COLO668 (cell line): ENCODE measurements at regions not wholly inside any gene's neighbourhood (a gene's known extent, or its start where the extent isn't known, plus 50 kb on each side); places are given as distances from the start of the nearest gene placed in this dataset.

Source experiments
- DNase-seq: peaks from one replicate; lab custom pipeline; 2025; ENCODE audit not compliant: unreplicated experiment; lab: John Stamatoyannopoulos, UW

DNA sequence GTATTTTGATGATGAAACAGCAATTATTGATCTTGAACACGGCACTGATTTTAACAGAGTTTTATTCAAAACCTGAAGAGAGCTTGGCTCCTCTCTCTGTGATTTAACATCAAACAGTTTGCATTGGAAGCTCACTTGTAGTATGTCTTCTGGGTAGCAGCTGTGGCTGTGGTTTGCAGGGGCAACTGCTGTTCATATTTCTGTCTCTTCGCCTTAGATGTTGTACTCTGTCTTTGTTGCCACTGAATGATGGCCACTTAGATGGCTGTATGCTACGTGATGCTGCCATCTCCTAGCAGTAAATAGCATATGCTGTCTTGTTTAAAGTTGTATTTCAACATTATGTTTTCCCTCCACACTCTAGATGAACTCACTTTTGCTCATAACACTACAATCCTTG, 1743.0 kb upstream of the TENM3 start:
- no peak for DNase-seq

DNA sequence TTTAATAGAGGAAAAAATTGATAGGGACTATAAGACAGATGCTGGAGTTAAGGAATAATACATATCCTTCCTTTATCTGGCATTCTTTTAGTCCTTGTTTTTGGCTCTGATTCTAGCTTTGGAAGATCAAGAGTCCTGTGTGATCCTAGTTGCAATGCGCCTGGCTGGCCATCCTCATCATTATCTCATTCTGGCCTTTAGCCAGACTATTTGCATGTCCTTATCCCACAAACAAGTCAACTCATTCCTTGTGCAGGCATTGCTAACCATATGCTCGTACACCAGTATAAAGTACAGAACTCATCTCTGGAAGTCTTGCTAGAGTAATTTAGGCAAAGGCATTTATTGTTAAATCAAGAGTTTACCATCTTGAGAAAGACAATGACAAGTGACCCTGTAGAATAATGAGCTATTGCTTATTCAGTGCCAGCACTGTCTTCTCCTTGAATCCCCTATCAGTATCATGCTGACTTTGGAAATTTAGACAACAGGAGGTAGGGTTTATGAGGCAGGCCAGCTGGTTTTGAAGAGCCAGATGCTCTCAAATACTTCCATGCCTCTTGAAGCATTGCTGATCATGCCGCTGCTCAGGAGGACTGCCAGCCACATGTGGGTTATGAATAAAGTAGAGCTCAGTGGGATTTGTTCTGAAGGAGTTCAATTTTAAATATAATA, 1730.3 kb upstream of the TENM3 start:
- DNase-seq = no peak

DNA sequence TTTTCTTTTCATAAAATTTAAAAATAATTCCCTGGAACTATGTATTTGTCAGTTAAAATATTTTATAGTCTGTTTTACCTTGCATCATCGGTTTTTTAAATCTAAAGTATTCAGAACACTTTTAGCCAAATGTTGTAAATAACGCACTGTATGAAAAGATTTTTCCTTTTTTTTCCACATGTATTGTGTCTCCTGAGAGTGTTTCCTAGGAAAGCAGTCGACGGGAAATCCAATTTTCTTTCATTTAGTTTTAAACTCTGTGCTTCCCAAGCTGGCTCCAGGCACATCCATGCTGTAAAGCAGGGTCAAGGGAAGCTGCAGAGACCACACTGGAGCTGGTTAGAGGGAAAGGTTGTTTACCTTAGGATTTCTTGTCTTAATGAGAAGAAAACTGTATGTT, 1724.3 kb upstream of the TENM3 start:
- DNase-seq = no peak

DNA sequence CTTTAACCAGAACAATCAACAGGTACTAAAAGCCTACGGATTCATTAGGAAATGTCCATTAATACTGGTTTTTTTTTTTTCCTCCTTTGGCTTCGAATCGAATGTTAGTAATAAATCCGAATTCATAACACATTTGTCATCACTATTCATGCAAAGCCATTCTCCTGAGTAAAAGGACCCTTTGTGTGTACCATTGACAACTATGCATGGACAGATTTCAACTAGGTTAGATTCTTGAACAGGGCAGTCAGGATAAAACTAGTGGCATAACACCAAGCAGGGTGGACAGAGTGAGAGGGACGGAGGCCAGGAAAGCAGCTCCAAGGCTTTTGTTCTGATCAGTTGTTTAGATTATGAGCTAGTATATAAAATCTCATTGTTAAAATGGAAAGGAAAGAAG, 1722.0 kb upstream of the TENM3 start:
- no peak for DNase-seq

DNA sequence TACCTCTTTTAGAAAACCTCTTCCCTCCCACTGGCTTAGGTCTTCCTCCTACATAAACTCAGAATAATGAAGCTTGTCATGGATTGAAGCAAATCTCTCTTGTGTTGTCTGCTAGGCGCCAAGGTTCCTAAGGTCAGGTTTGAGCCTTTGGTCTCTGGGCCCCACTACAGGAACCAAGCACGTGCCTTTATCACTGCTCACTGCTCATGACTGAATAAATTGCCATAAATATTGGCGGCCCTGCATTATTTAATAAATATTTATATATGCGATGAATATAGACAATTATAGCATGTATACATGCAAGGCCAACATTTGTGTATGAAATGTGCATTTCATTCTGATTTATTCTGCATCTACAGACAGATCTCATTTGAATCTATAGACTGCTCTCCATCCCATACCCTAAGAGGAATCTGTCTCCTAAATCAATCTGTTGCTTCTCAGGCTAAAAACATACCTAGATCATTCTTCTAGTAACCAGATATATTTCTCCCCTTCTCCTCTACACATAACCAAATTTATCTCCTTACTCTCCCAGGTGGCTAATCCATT, 1717.6 kb upstream of the TENM3 start:
- DNase-seq = no peak

DNA sequence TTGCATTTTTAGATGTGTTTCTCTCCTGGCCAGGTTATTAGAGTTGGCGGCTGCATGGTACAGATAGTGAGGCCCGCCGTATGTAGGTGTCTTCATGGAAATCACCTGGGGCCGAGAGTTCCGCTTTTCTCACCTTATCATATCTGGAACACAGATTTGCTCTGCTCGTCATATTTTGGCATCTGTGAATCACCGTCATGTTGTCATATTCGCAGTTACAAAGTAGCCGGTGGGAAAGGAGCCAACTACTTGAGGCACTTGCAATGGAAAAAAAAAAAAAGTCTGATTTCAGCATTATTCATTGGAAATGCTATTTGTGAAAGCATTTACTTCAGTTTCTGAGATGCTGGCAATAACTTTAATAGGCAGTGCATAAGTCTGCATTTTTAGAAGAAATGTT, 1715.2 kb upstream of the TENM3 start:
- no peak for DNase-seq

DNA sequence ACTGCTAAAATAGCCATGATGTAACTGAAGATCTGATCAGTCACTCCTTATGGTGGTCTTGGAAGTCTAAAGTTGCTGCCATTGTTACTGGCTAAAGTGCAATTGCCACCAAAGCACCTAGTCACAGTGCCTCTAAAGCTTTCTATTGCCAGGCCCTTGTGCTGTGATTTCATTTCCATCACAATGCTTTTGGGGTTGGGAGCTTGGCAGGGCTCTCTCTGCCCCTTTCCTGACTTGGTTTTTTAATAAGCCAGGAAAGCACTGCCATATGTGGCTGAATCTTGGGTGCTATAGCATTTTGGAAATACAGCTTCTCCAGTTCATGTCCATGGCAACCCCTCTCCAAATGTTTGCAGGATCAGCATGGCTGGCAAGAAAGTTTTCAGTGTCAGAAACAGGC, 1712.4 kb upstream of the TENM3 start:
- no peak for DNase-seq

DNA sequence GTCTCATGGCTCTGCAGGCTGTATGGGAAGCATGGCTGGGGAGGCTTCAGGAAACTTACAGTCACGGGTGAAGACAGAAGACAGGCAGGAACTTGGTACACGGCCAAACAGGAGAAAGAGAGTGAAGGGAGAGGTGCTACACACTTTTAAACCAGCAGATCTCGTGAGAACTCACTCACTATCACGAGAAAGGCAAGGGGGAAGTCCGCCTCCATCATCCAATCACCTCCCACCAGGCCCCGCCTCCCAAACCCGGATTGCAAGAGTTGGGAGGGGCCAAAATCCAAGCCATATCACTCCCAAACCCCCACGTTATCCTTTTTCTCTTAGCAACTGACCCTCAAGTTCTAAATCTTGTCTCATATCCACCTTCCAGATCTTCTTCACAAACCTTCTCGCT, 1710.5 kb upstream of the TENM3 start:
- DNase-seq = no peak

DNA sequence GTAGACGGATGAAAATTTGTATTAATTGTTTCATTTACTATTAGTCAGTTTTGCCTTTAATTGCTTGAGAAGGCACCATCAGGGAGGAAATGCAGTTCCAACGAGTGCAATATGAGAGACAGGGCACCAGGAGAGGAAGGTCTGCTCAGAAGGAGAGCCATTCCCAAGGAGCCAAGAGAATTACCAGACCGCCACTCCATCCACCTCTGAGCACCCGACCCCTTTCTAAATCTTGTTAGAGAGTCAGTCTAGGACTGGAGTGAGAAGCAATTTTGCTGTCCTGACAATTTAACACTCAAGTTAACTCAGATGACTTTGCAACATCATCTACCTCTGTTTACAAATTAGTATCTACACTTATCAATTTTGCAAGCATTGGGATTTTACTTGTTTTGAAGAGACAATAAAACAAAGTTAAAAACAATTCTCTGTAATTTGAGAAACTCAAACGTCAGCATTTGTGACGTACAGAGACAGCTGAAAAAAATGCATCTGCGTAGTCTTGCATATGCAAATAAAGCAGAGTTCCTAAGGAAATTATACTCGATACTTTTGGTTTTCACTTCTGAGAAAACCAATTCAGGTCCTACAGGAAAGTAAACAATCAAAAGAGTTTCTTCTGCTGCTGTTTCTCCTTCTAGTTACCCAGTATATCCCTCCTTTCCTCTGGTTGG, 1704.7 kb upstream of the TENM3 start:
- no peak for DNase-seq

DNA sequence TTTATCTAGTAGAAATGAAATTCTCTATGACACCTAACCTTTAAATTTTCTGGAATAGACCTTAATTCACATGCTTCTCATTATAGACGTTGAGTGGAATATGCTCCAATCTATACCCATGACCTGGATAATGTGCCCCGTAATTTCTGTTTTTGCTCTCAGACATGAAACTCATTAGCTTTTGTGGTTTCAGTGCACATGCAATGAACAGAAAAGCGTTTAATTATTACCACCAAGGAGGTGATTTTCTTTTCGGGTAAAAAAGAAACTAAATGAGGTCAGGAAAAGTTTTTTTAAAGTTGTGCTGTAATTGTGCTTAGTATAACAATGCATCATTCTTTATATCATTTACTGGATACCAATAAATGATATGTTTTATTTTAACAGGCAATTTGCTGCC, 1703.9 kb upstream of the TENM3 start:
- no peak for DNase-seq

DNA sequence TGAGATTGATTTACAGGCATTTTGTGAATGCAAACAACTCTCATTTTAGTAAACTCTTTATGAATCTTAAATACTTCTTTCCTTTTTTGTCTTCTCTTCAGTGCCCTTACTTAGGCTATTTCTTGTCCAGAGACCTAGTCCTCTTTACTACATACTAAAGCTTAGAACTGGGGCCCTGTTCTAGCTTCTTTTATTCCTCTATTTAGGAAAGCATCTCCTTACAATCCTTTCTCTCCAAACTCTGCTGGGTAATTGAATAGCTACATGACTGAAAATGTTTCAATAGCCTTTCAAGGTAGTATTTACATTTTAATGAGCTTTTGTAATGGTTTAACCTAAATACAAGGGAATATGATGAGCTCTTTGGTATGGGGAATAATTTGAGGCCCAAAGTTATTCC, 1701.5 kb upstream of the TENM3 start:
- no peak for DNase-seq

DNA sequence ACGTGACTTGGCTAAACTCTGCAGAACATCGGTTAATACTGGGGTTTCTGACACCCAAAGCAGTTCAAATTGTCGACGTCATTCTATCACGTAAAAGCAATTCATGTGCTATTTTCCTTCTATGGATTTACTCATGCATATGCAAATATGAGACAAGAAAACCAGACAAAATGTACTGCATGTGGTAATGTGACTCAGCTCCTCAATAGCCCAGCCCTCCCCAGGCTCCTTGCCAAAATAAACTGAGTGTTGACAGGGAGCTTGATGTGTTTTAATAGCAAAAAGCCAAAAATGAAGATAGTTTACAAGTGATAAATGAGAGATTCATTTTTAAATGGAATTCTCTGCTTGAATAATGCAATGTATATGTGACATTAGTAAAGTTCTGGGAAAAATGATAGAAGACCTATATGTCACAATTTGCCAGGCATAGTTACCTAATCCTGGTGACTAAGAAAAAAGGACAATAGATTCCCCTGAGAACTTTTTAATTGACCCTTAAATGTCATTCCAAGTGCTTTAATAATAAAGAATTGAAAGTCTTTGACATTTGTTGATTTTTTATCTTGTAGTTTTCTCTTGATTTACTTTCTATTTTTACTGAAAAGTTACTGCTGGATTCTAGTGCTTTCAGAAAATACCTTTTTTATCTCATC, 1700.6 kb upstream of the TENM3 start:
- no peak for DNase-seq

DNA sequence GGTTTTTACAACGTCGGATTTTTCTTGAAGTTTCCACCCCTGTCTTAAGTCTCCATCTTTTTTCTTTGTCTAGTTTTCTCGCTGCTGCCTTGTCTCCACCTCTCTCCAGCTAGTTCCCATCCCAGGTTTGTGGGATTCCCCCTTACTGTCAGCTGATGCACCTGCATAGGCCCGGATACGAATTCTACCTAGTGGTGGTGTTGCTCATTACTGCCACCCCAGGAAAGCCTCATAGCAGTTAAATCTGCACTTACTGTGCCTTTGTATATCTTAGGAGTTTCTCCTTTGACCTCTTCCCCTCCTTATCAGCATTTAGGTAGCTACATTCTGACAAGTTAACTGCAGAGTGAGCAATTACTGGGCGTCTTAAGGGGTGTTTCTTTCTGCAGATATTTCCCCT, 1693.1 kb upstream of the TENM3 start:
- no peak for DNase-seq

DNA sequence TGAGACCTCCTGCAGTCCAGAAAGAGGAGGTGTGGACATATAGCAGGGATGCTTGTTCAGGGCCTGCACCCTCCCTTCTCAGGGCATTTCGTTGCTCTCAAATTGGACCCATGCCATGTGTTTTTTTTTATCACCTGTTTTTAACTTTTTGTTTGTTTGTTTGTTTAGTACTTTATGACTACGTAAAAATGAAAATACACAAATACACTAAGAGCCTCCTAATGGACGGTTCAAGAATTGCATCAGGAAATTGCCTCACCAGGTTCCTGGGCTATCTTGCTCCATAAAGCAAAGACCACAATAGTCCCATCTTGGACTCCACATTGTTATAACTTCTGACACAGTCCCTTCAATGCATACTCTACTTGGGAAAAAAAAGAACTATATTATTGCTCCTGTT, 1685.9 kb upstream of the TENM3 start:
- no peak for DNase-seq

DNA sequence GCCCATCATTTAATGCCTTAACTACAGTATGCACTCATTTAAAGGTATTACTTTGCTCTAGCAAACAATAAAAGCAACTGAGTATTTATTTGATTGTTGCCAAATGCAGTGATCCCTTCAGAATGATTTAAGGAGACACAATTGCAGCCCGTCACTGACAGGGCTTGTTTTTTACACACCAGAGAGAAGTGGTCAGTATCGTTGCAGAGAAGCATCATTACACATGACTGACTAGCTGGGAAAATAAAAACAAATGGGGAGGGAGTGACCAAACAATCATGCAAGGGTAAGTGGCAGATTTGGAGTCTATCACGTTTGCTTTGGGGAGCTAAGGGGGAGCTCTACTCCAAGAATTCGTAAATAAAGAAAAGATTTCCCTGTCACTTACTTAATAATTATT, 1685.3 kb upstream of the TENM3 start:
- DNase-seq = no peak

DNA sequence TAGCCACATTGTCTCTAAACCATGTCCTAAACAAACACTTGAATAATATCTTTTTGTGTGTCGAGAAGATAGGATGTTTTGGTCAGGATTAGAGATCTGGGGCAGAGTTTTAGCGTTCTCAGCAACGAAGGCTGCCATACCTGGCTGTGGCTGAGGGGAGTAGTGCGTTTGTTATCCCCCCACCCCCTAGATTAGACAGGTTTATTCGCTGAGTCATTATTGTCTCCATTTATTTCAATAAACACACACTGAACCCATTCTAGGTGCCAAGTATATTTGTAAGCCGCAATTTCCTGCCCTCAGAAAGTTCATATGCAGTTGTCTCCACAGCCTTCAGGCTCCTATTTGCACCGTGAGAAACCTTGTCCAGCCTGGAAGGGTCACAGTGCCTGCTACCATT, 1684.8 kb upstream of the TENM3 start:
- DNase-seq = no peak

DNA sequence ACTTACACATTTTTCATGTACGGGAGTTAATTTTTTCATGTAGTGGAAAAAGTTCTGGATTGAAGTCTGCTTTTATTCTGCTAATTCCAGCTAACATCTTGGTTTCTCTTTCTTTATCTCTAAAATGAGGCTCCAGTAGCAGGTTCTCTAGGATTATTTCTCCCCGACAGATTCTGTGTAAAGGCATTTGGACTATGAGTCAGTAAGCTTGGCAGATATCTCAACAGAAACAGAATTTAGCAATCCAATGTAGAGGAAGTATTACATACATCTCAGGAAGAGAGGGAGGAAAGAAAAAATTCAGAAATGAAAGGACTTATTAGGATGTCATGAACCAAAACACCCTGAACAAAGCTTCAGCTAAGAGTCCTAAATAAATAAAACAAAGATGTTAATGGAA, 1682.3 kb upstream of the TENM3 start:
- no peak for DNase-seq

DNA sequence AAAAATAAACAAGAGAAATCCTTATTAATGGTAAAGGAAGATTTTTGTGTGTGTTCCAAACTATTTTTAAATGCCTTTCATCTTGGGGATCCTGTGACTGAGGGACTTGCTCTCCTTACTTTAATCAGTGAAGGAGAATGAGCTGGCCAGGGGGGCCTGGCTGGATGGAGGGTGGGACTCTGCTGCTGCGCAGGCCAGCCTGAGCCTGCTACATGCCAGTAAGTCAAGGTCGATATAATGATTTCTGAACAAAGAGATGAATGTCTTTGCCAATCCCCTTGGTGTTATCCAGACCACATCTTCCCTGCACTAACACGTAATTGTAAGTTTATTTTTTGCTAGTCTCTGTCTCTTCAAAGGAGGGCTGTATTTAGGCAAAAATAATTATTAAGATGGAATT, 1679.2 kb upstream of the TENM3 start:
- DNase-seq = no peak

DNA sequence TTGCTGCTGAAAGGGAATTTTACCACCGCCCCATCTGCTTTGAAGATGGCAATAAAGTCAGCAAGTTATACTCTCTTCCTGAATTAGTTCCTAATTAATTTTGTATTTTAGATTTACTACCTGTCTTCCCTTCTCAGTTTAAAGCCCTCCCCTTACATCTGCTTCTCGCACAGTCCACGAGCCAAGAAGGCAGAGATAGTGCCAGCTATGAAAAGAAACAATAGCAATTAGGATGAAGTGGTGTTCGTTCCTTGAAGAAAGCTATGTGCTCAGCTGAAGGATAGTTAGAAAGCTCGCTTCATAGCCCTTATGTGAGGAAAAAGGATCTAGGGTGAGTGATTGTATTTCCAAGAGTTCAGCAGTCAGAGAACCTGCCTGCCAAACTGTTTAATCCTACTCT, 1678.8 kb upstream of the TENM3 start:
- no peak for DNase-seq

DNA sequence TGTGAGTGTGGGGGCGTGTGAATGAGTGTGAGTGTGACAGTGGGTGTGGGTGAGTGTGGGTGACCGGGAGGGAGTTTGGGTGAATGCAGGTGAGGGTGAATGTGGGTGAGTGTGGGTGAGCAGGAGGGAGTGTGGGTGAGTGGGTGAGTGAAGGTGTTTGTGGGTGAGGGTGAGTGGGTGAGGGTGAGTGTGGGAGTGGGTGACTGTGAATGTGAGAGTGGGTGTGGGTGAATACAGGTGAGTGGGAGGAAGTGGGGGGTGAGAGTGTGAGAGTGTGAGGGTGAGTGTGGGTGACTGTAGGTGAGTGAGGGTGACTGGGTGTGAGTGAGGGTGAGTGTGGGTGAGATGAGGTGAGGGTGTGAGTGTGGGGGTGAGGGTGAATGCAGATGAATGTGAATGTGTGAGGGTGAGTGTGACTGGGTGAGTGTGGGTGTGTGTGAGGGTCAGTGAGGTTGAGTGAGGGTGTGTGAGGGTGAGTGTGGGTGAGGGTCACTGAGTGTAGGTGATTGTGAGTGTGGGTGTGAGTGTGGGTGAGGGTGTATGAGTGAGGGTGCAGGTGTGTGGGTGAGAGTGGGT, 1677.3 kb upstream of the TENM3 start:
- DNase-seq = no peak

DNA sequence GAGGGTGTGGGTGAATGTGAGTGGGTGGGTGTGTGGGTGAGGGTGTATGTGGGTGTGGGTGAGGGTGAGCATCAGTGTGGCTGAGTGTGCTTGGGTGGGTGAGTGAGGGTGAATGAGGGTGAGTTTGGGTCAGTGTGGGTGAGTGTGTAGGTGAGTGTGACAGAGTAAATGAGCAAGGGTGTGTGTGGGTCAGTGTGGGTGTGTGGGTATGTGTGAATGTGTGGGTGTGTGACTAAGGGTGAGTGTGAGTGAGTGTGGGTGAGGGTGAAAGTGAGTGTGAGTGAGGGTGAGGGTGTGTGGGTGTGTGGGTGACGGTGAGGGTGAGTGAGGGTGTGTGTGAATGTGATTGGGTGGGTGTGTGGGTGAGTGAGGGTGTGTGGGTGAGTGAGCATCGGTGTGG, 1676.7 kb upstream of the TENM3 start:
- DNase-seq = no peak

DNA sequence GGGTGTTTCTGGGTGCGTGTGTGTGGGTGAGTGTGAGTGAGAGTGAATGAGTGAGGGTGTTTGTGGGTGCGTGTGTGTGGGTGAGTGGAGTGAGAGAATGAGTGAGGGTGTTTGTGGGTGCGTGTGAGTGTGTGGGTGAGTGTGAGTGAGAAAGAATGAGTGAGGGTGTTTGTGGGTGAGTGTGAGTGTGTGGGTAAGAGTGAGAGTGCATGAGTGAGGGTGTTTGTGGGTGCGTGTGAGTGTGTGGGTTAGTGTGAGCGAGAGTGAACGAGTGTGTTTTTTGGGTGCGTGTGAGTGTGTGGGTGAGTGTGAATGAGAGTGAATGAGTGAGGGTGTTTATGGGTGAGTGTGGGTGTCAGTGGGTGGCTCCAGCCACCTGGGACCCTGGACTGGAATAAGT, 1676.1 kb upstream of the TENM3 start:
- no peak for DNase-seq
